COLO668 (cell line): ENCODE measurements at regions not wholly inside any gene's neighbourhood (a gene's known extent, or its start where the extent isn't known, plus 50 kb on each side); places are given as distances from the start of the nearest gene placed in this dataset.

Source experiments
- DNase-seq: peaks from one replicate; lab custom pipeline; 2025; ENCODE audit not compliant: unreplicated experiment; lab: John Stamatoyannopoulos, UW

GRCh38 chr7:25496476-25497368 lies 268.4 kb upstream of the NPVF start:
- DNase-seq: no peak

DNA sequence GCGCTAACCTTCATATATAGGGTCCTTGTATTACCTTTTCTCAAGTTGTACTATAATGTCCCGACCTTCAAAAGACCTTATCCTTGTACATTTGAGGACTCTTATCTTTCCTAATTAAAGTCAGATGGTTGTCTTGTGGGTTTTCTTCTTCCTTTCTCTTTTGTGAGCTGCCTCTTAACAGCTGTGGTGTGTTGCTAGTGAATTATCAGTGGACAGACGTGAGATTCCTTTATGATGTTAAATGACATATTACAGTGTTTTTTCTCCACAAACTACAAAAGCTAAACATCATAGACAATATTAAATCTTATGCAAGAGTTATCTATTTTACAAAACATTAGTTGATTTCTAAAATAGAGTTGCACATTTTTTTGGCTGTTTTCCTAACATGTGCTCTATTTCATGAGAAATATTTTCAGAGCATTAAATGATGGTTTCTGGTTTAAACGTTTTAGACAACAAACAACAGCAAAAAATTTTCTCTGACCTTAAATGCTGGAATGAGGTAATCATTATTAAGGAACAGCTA lies 272.2 kb upstream of the NPVF start:
- no peak for DNase-seq

- DNase-seq: no peak
These were observed 275.0 kb upstream of the NPVF start for GRCh38 chr7:25503306-25503705.

GRCh38 chr7:25512061-25512687 lies 283.9 kb upstream of the NPVF start:
- DNase-seq: no peak

DNA sequence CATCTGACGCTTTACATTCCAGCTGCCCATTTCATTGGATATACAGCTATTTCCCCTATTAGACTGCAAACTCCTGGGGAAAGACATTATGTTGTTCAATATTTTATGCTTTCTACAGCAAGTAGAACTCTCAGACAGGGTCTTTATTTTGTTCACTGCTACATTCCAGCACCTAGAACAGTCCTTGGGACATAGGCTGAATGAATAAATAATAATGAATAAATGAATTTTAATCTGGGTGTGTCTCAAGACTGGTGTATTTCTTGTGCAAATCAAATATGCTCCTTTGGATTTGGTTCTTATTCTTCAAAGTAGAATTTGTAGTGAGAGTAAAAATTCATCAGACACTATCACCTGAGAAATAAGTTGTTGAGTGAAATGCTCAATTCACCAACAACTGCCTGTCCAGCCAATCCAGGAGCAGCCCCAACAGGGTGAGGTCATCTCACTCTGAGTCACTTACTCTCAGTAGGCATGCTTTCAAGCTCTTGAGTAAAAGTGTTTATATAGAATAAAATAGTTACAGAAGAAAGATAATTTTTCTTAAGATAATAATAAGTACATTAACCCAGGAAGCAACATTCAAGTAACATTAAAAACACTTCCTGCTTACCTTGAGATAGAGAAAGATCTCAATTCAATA lies 287.5 kb upstream of the NPVF start:
- DNase-seq: no peak

- DNase-seq: no peak
These were observed 289.6 kb upstream of the NPVF start for GRCh38 chr7:25517906-25518305.

GRCh38 chr7:25520017-25520416 lies 291.7 kb upstream of the NPVF start:
- no peak for DNase-seq

DNA sequence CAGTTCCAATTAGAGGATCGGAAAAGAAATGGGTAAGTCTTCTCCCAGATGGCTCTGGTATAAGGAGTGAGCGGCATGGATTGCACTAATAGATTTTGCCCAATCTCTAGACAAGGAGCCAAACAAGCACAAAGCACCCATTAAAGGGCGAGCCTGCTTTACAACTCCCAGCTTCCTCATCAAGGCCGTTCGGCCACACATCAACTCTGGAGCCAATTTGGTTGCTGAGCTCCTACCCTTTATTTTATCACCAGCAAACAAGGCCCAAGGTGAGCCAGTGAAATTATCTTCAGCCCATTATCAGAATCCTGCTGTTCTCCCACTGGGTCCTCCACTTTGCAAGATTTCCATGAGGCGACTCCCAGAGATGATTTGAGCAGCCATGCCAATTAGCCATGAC lies 292.2 kb upstream of the NPVF start:
- DNase-seq: no peak

DNA sequence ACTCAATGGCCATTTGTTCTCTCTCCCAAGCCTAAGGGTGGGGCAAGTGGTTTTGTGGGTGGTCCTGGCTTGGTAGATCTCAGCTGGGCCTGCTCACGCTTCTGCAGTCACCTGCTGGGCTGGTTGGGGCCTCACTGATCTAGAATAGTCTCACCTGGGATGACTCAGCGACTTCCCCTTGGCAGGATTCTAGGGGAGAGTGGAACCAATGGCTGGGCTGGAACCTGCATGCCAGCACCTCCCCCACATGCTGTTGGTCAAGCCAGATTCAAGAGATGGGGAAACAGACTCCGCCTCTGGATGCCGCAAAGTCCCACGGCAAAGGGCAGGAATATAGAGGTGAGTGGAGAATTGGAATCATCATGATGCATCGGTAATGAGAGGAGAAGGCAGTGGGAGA lies 292.9 kb upstream of the NPVF start:
- DNase-seq: no peak

- DNase-seq: no peak
These were observed 294.4 kb upstream of the NPVF start for GRCh38 chr7:25522727-25523126.

DNA sequence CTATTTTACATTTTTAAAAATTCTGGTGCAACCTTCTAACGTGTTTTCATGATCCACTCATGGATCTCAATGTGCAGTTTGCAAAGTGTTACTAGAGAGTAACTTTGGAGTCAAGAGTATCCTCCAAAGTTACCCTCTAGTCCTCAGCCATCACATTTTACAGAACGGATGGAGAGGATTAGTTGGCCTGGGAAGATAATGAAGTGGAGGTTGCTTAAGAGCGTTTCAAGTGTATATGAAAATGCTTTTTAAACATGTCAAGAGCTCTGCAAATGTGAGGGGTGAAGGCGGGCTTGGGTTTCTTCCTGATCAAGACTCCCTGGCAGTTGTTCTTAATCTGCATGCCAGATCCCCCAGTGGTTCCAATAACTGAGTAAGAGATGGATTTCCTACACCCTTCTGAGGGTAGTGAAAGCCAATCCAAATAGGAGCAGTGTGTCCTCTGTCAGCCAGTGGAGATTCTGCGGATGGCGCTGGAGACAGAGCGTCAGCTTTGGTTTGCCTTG lies 299.4 kb upstream of the NPVF start:
- no peak for DNase-seq

GRCh38 chr7:25529320-25529719 lies 301.0 kb upstream of the NPVF start:
- no peak for DNase-seq

DNA sequence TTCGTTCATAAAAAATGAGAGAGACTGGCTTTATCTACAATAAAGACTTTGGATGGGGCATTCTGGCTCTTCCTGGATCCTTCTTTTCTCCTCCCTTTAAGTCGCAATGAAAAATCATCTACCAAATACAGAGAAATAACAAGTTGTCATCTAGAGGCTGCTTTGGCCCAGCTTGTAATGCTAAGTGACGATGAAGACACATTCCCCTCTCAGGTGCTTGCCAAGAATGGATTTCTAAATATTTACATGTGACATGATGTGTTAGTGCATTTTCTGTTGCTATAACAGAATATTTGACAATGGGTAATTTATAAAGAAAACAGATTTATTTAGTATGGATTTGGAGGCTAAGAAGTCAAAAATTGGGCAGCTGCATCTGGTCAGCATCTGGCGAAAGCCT lies 308.6 kb upstream of the NPVF start:
- DNase-seq: no peak

DNA sequence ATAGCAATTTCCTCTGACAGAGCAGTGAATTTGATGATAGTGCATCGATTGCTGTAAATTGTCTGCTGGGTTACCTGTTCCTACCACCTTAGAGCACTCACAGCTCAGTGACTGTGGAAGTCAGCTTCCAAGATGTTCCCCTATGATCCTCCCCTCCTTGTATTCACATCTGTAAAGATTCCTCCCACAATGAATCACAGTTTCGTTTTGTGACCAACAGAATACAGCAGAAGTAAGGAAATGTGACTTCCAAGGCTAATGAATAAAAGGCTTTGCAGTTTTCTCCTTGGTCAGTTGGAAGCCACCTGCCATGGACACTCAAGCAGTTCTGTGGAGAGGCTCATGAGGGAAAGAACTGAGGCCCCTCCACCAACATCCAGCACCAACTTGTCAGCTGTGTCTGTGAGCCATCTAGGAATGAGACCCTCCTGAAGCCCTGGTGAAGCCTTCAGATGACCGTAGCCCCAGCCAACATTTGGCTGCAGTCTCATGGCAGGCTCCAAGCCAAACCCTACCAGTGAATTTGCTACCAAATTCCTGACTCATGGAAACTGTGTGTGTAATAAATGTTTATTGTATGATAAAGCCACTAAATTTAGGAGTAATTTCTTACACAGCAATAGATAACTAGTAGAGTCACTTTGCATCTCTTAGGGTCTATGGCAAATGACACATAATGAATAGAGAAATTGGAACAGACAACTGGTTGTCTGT lies 309.5 kb upstream of the NPVF start:
- no peak for DNase-seq

DNA sequence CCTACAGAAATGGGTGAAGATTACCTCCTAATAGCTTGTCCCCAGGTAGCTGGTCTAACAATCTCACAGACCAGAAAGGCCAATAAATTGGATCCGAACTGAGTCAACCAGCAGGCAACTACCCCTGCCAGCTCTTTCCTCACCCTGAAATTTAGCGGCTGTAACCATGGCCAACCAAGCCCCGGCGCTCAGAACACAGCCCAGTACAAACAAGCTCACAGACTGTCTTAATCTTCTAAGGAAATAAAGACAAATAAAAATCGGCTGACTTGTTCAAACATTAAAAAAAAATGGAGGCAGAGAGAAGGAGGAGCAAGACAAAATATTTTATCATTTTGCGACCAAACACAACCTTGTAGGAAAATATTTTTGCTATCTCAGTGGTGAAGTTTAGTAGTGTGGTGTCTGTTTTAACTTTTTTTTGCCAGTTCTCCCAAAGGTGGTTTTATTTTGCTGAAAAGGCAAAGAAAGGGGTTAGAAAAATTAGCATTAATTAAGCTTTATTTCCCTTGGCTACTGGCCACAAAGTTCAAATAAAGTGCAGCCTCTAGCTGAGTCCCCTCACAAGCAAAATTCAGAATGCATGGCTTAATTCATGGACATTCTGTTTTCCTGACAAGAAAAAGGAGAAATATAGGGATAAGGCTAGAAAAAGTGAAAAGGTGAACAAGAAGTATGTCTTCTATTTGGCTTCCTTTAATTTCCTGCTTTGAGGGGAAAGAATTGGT lies 313.0 kb upstream of the NPVF start:
- no peak for DNase-seq

DNA sequence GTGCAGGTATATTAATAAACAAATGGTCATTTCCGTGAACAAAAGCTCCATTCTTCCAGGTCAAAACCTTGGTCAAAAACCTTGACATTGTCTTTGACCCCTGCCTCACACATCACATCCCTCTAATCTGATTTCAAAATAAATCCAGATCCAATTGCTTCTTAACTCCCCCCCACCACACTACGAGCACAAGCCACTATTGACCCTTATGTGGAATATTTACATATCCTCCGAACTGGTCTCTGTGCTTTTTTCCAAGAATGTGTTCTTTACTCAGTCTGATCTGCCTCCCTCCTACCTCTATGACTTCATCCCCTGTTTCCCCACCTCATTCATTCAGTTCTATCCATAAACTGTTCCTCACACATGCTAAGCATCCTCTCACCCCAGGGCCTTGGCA lies 313.6 kb upstream of the NPVF start:
- DNase-seq: no peak

DNA sequence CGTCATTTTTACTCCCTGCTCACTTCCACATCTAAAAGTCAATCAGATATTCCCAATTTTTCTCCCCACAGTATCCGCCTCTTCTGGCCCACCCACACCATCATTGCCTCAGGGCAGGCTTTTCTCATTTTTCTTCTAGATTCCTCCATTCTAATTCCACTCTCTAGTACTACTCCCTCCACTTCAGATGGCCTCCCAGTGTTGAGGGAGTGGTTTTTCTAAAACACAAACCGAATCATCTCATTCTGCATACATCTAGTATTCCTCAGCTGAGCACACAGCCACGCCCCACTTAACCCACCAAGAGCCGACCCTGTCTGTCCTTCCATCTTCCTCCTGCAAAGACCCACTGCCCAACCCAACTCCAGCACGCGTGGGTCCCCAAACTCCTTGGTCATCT lies 314.9 kb upstream of the NPVF start:
- no peak for DNase-seq

GRCh38 chr7:25543798-25544197 lies 315.5 kb upstream of the NPVF start:
- DNase-seq: no peak

GRCh38 chr7:25544254-25544653 lies 316.0 kb upstream of the NPVF start:
- no peak for DNase-seq
